Type B pancreatic cell (in vitro differentiated cells): ENCODE measurements at regions not wholly inside any gene's neighbourhood (a gene's known extent, or its start where the extent isn't known, plus 50 kb on each side); places are given as distances from the start of the nearest gene placed in this dataset.

Source experiments
- DNase-seq: peaks from one replicate; pipeline ENCODE4 v3.0.0; 2021; ENCODE audit warnings: mixed read lengths; ENCODE audit not compliant: unreplicated experiment; ENCODE audit errors: extremely low spot score
- H3K27ac Mint-ChIP-seq: 2 replicates; pipeline ENCODE4 v1.8.0; 2021; ENCODE audit warnings: mild to moderate bottlenecking, mixed read lengths
- H3K27me3 Mint-ChIP-seq: 2 replicates; pipeline ENCODE4 v1.8.0; 2021; ENCODE audit warnings: mixed read lengths
- H3K36me3 Mint-ChIP-seq: 2 replicates; pipeline ENCODE4 v1.8.0; 2021; ENCODE audit warnings: mixed read lengths
- H3K4me1 Mint-ChIP-seq: one replicate; pipeline ENCODE4 v1.8.0; 2021; ENCODE audit warnings: mixed read lengths; ENCODE audit not compliant: unreplicated experiment
- H3K4me3 Mint-ChIP-seq: 2 replicates; pipeline ENCODE4 v1.8.0; 2021; ENCODE audit warnings: mild to moderate bottlenecking, mixed read lengths
- H3K9me3 Mint-ChIP-seq: 2 replicates; pipeline ENCODE4 v1.8.0; 2021; ENCODE audit warnings: mixed read lengths
- CTCF ChIP-seq: fragments of 200-600 bp; sonication (generic); conservative IDR thresholded peaks from 2 replicates; pipeline ENCODE4 v1.5.0; 2021; ENCODE audit warnings: antibody characterized with exemption, mild to moderate bottlenecking

DNA sequence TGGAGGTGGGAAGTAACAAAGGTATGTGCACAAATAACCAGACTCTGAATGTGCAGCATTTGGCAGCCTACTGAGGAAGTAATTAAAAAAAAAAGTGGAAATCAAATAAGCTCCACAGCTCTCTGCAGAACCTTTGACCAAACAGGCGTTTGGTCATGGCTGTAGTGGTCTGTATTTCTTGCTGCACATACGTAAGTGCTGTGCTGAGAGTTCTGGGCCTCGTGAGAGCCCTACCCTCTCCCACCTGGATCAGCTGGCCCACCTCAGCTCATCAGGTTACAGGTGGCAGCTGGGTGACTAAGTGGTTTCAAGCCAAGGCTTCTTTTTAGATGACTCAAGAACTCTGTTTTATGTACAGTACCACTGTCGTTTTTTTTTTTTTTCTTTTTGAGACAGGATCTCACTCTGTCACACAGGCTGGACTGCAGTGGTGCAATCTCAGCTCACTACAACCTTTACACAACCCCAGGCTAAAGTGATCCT, 178.2 kb upstream of the KLF6 start:
- no peak for TF ChIP-seq CTCF
- no peaks in the 10 kb centered on the region for H3K27me3 Mint-ChIP-seq
- no peak for DNase-seq
- peaks cover 7% of the 10 kb centered on the region for H3K4me1 Mint-ChIP-seq
- no peaks in the 10 kb centered on the region for H3K36me3 Mint-ChIP-seq
- peaks cover 5% of the 10 kb centered on the region for H3K9me3 Mint-ChIP-seq
- no peak overlapping the region for H3K4me3 Mint-ChIP-seq
- peak overlapping the region; percentile 32 for H3K27ac Mint-ChIP-seq

DNA sequence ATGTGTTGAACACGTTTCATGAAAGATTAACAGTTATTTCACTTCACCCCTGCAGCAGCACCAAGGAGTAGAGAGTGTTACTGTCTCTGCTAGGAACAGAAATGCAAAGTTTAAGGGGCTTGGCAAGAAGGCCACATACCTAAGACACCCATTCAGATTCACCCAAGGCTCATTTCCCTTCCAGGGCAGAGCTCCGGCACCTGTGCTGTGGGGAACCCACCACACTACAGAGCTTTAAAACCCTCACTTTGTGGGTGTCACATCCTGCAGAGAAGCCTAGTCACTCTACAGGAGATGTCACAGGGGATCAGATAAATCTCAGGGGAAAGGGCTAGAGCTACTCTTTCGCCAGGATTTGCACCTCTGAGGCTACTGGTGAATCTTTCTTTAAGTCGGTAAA, 176.1 kb upstream of the KLF6 start:
- TF ChIP-seq CTCF: no peak
- no peaks in the 10 kb centered on the region for H3K36me3 Mint-ChIP-seq
- H3K27ac Mint-ChIP-seq: no peak overlapping the region
- peaks cover 15% of the 10 kb centered on the region for H3K4me1 Mint-ChIP-seq
- DNase-seq: no peak
- H3K9me3 Mint-ChIP-seq: no peaks in the 10 kb centered on the region
- no peak overlapping the region for H3K4me3 Mint-ChIP-seq
- H3K27me3 Mint-ChIP-seq: no peaks in the 10 kb centered on the region

- no peaks in the 10 kb centered on the region for H3K27me3 Mint-ChIP-seq
- DNase-seq: no peak
- peaks cover 21% of the 10 kb centered on the region for H3K4me1 Mint-ChIP-seq
- no peak overlapping the region for H3K27ac Mint-ChIP-seq
- no peak overlapping the region for H3K4me3 Mint-ChIP-seq
- H3K9me3 Mint-ChIP-seq: no peaks in the 10 kb centered on the region
- H3K36me3 Mint-ChIP-seq: no peaks in the 10 kb centered on the region
- TF ChIP-seq CTCF: no peak
These were observed 175.5 kb upstream of the KLF6 start for GRCh38 chr10:3960496-3960895.

DNA sequence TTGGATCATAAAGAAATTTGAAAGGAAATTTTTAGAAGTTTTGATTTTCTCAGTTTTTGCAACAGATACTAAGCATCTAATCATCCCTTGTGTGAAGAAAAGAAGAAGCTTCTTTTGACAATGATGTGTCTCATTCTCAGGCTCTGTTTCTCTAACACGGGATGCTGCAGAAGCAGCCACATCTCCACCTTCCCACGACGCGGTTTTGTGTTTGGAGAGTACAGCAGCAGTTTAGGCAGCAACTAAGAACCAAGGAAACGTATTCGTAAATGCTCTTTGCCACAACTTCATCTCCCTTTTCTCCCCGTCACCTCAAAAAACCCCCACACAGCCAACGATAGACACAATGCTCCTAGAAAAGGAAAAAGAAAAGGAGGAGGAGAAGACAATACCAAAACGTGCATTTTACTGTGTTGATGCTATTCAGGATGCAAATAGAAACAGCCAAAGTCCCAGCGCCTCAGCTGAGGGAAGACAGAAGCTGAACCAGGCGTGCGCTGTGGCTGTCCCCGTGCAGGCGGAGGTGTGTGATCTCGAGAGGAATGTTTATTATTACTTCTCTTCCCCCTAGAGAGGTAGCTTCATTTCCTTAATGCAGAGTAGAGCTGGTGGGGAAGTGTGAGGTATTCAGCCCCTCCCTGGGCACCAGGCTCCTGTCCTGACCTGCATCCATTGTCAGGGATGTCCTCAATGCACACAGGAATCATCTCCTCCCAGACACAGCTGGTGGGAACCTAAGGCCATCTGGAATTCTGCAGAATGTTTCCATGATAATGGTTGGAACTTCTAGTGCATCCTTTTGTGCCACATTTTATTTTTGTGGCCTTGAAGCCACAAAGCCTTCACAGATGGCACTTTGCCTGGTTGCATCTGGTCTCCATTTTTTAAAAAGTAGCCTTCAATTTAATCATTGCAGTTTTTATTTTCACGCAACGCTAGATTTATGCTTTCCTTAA, 174.6 kb upstream of the KLF6 start:
- Mint-ChIP-seq H3K36me3 (no peaks in the 10 kb centered on the region), H3K27ac (no peak overlapping the region), H3K4me3 (no peak overlapping the region), H3K27me3 (no peaks in the 10 kb centered on the region), H3K9me3 (no peaks in the 10 kb centered on the region), H3K4me1 (peaks cover 27% of the 10 kb centered on the region)
- TF ChIP-seq CTCF: no peak
- no peak for DNase-seq

- H3K27ac Mint-ChIP-seq: no peak overlapping the region
- no peak for TF ChIP-seq CTCF
- H3K4me3 Mint-ChIP-seq: no peak overlapping the region
- no peaks in the 10 kb centered on the region for H3K9me3 Mint-ChIP-seq
- H3K27me3 Mint-ChIP-seq: no peaks in the 10 kb centered on the region
- peaks cover 27% of the 10 kb centered on the region for H3K4me1 Mint-ChIP-seq
- no peak for DNase-seq
- no peaks in the 10 kb centered on the region for H3K36me3 Mint-ChIP-seq
These were observed 173.5 kb upstream of the KLF6 start for GRCh38 chr10:3958472-3958996.
